ENCODE measurements at regions not wholly inside any gene's neighbourhood (a gene's known extent, or its start where the extent isn't known, plus 50 kb on each side); places are given as distances from the start of the nearest gene placed in this dataset.

GRCh38 chr18:28594034-28594433 is 417.1 kb upstream of the CDH2 start:
- TF ChIP-seq ZNF274 (IDR thresholded peaks at IDR 0.05; ENCODE audit: low read length) (no peak), ZNF274 (tag by site-specific recombination; IDR thresholded peaks at IDR 0.05; ENCODE audit: borderline replicate concordance) (no peak), ZNF202 (tag by site-specific recombination; IDR thresholded peaks at IDR 0.05; ENCODE audit: borderline replicate concordance) (no peak), CTCF (tag by site-specific recombination; IDR thresholded peaks at IDR 0.05) (no peak), ZEB2 (tag by site-specific recombination; IDR thresholded peaks at IDR 0.05) (no peak), ZNF677 (tag by site-specific recombination; IDR thresholded peaks at IDR 0.05) (no peak), ZNF624 (tag by site-specific recombination; IDR thresholded peaks at IDR 0.05) (no peak), EGR2 (tag by site-specific recombination; IDR thresholded peaks at IDR 0.05; ENCODE audit: low read depth) (no peak)
